SKM-1 treated with dmso at 0.1 percent for 144 hours (cell line): ENCODE measurements at regions not wholly inside any gene's neighbourhood (a gene's known extent, or its start where the extent isn't known, plus 50 kb on each side); places are given as distances from the start of the nearest gene placed in this dataset.

ENCODE experiments used
- DNase-seq: peaks from one replicate; lab custom pipeline; 2025; ENCODE audit not compliant: unreplicated experiment; lab: John Stamatoyannopoulos, UW

GRCh38 chr5:96075579-96076289, 114.1 kb upstream of the ELL2 start:
- DNase-seq = no peak

GRCh38 chr5:96074870-96075269, 113.2 kb upstream of the ELL2 start:
- DNase-seq = no peak

- no peak for DNase-seq
Observed at GRCh38 chr5:96074460-96074859, 112.8 kb upstream of the ELL2 start.

GRCh38 chr5:96072791-96073165, 111.1 kb upstream of the ELL2 start:
- DNase-seq = no peak

GRCh38 chr5:96072138-96072790, 110.6 kb upstream of the ELL2 start:
- DNase-seq = no peak

- DNase-seq = peak; percentile 88
Observed at GRCh38 chr5:96070622-96071225, 109.1 kb upstream of the ELL2 start.

GRCh38 chr5:96067894-96068614, 106.4 kb upstream of the ELL2 start:
- DNase-seq = peak; percentile 45

GRCh38 chr5:96067251-96067650, 105.6 kb upstream of the ELL2 start:
- DNase-seq = no peak

GRCh38 chr5:96066386-96066719, 104.7 kb upstream of the ELL2 start:
- DNase-seq = no peak

- DNase-seq = no peak
Observed at GRCh38 chr5:96065685-96066385, 104.2 kb upstream of the ELL2 start.

GRCh38 chr5:96064877-96065276, 103.2 kb upstream of the ELL2 start:
- no peak for DNase-seq

- no peak for DNase-seq
Observed at GRCh38 chr5:96062836-96063235, 101.2 kb upstream of the ELL2 start.

- DNase-seq = no peak
Observed at GRCh38 chr5:96058084-96058483, 96.4 kb upstream of the ELL2 start.

- no peak for DNase-seq
Observed at GRCh38 chr5:96054311-96055030, 92.8 kb upstream of the ELL2 start.

GRCh38 chr5:96053063-96053735, 91.5 kb upstream of the ELL2 start:
- no peak for DNase-seq

- no peak for DNase-seq
Observed at GRCh38 chr5:96052374-96052773, 90.7 kb upstream of the ELL2 start.

GRCh38 chr5:96051401-96051830, 89.8 kb upstream of the ELL2 start:
- DNase-seq = no peak

- DNase-seq = no peak
Observed at GRCh38 chr5:96050273-96050880, 88.7 kb upstream of the ELL2 start.

GRCh38 chr5:96049398-96050272, 88.0 kb upstream of the ELL2 start:
- DNase-seq = no peak
